GM23338 (cell line): ENCODE measurements at regions not wholly inside any gene's neighbourhood (a gene's known extent, or its start where the extent isn't known, plus 50 kb on each side); places are given as distances from the start of the nearest gene placed in this dataset.

ENCODE experiments used
- ATAC-seq: fragments of 200-7000 bp; cut with Tn5 transposase; 3 replicates; pipeline ENCODE4 v1.9.1; 2020
- DNase-seq: peaks from one replicate; pipeline ENCODE4 v3.0.0-alpha.2; 2015; ENCODE audit warnings: low spot score
- H2AFZ ChIP-seq: fragments of 200-600 bp; sonication (generic); 2 replicates; pipeline ENCODE4 v1.8.0; 2016; ENCODE audit warnings: antibody characterized with exemption, mild to moderate bottlenecking, moderate library complexity
- H3F3A ChIP-seq: fragments of 200-600 bp; sonication (generic); replicated peaks from 2 replicates; pipeline ENCODE4 v1.8.0; 2017; ENCODE audit warnings: antibody characterized with exemption, mixed run types, low read depth
- H3K27ac ChIP-seq: fragments of 200-600 bp; sonication (generic); 2 replicates; pipeline ENCODE4 v1.6.1; 2016; ENCODE audit warnings: low read depth
- H3K27me3 ChIP-seq: fragments of 200-600 bp; sonication (generic); 2 replicates; pipeline ENCODE4 v1.8.0; 2016; ENCODE audit warnings: mild to moderate bottlenecking, mixed run types, moderate library complexity; ENCODE audit not compliant: insufficient read depth
- H3K36me3 ChIP-seq: fragments of 200-600 bp; sonication (generic); 2 replicates; pipeline ENCODE4 v1.8.0; 2016; ENCODE audit warnings: mild to moderate bottlenecking; ENCODE audit not compliant: insufficient read depth
- H3K4me1 ChIP-seq: fragments of 200-600 bp; sonication (generic); 2 replicates; pipeline ENCODE4 v1.8.0; 2016; ENCODE audit warnings: mild to moderate bottlenecking, moderate library complexity; ENCODE audit not compliant: insufficient read depth
- H3K4me2 ChIP-seq: fragments of 200-600 bp; sonication (generic); 2 replicates; pipeline ENCODE4 v1.7.1; 2017; ENCODE audit warnings: mixed run types
- H3K4me3 ChIP-seq: fragments of 200-600 bp; sonication (generic); 2 replicates; pipeline ENCODE4 v1.6.1; 2016; ENCODE audit warnings: mixed run types
- H3K79me2 ChIP-seq: fragments of 200-600 bp; sonication (generic); replicated peaks from 2 replicates; pipeline ENCODE4 v1.8.0; 2017; ENCODE audit warnings: mild to moderate bottlenecking; ENCODE audit not compliant: insufficient read depth
- H3K9me2 ChIP-seq: fragments of 200-600 bp; sonication (generic); 2 replicates; pipeline ENCODE4 v1.8.0; 2017; ENCODE audit not compliant: insufficient read depth
- H4K20me1 ChIP-seq: fragments of 200-600 bp; sonication (generic); replicated peaks from 2 replicates; pipeline ENCODE4 v1.8.0; 2017; ENCODE audit warnings: mild to moderate bottlenecking; ENCODE audit not compliant: insufficient read depth
- H3K27ac Mint-ChIP-seq: 2 replicates; pipeline ENCODE4 v1.8.0; 2020; ENCODE audit warnings: inconsistent platforms, mild to moderate bottlenecking, moderate library complexity, mixed read lengths
- H3K27me3 Mint-ChIP-seq: 3 replicates; pipeline ENCODE4 v1.8.0; 2022; ENCODE audit warnings: low read depth, mild to moderate bottlenecking, moderate library complexity, mixed read lengths, inconsistent platforms; ENCODE audit not compliant: insufficient read depth, poor library complexity
- H3K36me3 Mint-ChIP-seq: 3 replicates; pipeline ENCODE4 v1.8.0; 2021; ENCODE audit warnings: low read depth, mild to moderate bottlenecking, inconsistent platforms, moderate library complexity, mixed read lengths
- H3K4me1 Mint-ChIP-seq: 3 replicates; pipeline ENCODE4 v1.8.0; 2020; ENCODE audit warnings: mild to moderate bottlenecking, inconsistent platforms, mixed read lengths
- H3K4me3 Mint-ChIP-seq: 3 replicates; pipeline ENCODE4 v1.8.0; 2021; ENCODE audit warnings: moderate library complexity, mild to moderate bottlenecking, inconsistent platforms, mixed read lengths
- H3K9me3 Mint-ChIP-seq: 3 replicates; pipeline ENCODE4 v1.8.0; 2020; ENCODE audit warnings: moderate library complexity, mild to moderate bottlenecking, inconsistent platforms, mixed read lengths
- CREB1 ChIP-seq: fragments of 250-450 bp; sonication (Bioruptor Pico); IDR thresholded peaks from 2 replicates; pipeline ENCODE4 v1.5.0; 2020; ENCODE audit warnings: low read depth, mild to moderate bottlenecking, moderate library complexity
- NANOG ChIP-seq: IDR thresholded peaks from 2 replicates; pipeline ENCODE4 v1.6.1; 2016; ENCODE audit warnings: antibody characterized with exemption, borderline replicate concordance
- POLR2AphosphoS5 ChIP-seq: IDR thresholded peaks from 2 replicates; pipeline ENCODE4 v1.6.1; 2016; ENCODE audit warnings: antibody characterized with exemption, low read depth
- STAT1 ChIP-seq: IDR thresholded peaks from one replicate; pipeline ENCODE4 v1.6.1; 2016; ENCODE audit warnings: antibody characterized with exemption; ENCODE audit not compliant: unreplicated experiment
- ZNF114 ChIP-seq: fragments of 250-450 bp; sonication (Bioruptor Pico); IDR thresholded peaks from 2 replicates; pipeline ENCODE4 v1.5.0; 2020; ENCODE audit warnings: mild to moderate bottlenecking, moderate library complexity
- TF ChIP-seq, protein P1 (sequence below): fragments of 250-450 bp; sonication (Bioruptor Pico); IDR thresholded peaks from 2 replicates; pipeline ENCODE4 v1.5.0; 2020; ENCODE audit warnings: mild to moderate bottlenecking, moderate library complexity
- TF ChIP-seq, protein P2 (sequence below): IDR thresholded peaks from 2 replicates; pipeline ENCODE4 v1.6.1; 2016; ENCODE audit warnings: antibody characterized with exemption

DNA sequence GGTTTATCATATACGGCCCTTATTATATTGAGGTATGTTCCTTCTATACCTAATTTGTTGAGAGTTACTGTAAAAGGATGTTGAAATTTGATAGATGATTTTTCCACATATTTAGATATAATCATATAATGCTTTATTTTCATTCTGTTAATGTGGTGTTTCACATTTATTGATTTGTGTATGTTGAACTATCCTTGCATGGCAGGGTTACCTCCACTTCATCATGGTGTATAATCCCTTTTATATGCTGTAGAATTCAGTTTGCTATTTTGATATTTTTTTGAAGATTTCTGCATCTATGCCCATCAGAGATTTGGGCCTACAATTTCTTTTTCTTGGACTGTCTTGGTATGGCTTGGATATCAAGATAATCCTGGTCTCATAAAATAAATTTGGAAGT lies 355.5 kb downstream of the EDEM1 start (continued):
- TF ChIP-seq, protein P1, sequence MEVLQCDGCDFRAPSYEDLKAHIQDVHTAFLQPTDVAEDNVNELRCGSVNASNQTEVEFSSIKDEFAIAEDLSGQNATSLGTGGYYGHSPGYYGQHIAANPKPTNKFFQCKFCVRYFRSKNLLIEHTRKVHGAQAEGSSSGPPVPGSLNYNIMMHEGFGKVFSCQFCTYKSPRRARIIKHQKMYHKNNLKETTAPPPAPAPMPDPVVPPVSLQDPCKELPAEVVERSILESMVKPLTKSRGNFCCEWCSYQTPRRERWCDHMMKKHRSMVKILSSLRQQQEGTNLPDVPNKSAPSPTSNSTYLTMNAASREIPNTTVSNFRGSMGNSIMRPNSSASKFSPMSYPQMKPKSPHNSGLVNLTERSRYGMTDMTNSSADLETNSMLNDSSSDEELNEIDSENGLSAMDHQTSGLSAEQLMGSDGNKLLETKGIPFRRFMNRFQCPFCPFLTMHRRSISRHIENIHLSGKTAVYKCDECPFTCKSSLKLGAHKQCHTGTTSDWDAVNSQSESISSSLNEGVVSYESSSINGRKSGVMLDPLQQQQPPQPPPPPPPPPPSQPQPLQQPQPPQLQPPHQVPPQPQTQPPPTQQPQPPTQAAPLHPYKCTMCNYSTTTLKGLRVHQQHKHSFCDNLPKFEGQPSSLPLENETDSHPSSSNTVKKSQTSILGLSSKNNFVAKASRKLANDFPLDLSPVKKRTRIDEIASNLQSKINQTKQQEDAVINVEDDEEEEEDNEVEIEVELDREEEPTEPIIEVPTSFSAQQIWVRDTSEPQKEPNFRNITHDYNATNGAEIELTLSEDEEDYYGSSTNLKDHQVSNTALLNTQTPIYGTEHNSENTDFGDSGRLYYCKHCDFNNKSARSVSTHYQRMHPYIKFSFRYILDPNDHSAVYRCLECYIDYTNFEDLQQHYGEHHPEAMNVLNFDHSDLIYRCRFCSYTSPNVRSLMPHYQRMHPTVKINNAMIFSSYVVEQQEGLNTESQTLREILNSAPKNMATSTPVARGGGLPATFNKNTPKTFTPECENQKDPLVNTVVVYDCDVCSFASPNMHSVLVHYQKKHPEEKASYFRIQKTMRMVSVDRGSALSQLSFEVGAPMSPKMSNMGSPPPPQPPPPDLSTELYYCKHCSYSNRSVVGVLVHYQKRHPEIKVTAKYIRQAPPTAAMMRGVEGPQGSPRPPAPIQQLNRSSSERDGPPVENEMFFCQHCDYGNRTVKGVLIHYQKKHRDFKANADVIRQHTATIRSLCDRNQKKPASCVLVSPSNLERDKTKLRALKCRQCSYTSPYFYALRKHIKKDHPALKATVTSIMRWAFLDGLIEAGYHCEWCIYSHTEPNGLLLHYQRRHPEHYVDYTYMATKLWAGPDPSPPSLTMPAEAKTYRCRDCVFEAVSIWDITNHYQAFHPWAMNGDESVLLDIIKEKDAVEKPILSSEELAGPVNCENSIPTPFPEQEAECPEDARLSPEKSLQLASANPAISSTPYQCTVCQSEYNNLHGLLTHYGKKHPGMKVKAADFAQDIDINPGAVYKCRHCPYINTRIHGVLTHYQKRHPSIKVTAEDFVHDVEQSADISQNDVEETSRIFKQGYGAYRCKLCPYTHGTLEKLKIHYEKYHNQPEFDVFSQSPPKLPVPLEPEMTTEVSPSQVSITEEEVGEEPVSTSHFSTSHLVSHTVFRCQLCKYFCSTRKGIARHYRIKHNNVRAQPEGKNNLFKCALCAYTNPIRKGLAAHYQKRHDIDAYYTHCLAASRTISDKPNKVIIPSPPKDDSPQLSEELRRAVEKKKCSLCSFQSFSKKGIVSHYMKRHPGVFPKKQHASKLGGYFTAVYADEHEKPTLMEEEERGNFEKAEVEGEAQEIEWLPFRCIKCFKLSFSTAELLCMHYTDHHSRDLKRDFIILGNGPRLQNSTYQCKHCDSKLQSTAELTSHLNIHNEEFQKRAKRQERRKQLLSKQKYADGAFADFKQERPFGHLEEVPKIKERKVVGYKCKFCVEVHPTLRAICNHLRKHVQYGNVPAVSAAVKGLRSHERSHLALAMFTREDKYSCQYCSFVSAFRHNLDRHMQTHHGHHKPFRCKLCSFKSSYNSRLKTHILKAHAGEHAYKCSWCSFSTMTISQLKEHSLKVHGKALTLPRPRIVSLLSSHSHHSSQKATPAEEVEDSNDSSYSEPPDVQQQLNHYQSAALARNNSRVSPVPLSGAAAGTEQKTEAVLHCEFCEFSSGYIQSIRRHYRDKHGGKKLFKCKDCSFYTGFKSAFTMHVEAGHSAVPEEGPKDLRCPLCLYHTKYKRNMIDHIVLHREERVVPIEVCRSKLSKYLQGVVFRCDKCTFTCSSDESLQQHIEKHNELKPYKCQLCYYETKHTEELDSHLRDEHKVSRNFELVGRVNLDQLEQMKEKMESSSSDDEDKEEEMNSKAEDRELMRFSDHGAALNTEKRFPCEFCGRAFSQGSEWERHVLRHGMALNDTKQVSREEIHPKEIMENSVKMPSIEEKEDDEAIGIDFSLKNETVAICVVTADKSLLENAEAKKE (CRISPR knock-in tag) = no peak
- TF ChIP-seq POLR2AphosphoS5 = no peak
- TF ChIP-seq ZNF114 (CRISPR knock-in tag) = no peak
- TF ChIP-seq, protein P2, sequence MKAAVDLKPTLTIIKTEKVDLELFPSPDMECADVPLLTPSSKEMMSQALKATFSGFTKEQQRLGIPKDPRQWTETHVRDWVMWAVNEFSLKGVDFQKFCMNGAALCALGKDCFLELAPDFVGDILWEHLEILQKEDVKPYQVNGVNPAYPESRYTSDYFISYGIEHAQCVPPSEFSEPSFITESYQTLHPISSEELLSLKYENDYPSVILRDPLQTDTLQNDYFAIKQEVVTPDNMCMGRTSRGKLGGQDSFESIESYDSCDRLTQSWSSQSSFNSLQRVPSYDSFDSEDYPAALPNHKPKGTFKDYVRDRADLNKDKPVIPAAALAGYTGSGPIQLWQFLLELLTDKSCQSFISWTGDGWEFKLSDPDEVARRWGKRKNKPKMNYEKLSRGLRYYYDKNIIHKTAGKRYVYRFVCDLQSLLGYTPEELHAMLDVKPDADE = no peak
- no peak for TF ChIP-seq NANOG

DNA sequence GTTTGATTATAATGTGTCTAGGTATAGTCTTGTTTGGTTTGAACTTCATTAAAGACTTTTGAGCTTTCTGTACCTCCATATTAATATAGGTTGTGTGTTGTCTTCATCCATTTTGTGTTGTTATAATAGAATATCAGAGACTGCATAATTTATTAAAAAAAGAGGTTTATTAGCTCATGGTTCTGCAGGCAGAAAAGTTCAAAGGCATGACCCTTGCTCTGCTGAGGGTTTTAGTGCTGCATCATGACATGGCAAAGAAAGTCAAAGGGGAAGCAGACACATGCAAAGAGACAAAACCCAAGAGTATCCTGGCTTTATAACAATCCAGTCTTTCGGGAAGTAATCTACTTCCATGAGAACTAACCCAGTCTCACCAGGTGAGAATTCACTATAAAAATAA lies 358.2 kb downstream of the EDEM1 start:
- ATAC-seq = no peak
- Histone ChIP-seq H4K20me1 (no peaks in the 10 kb centered on the region), H3F3A (peaks cover 3% of the 10 kb centered on the region), H3K4me3 (no peak overlapping the region), H3K27ac (no peak overlapping the region), H2AFZ (no peak overlapping the region), H3K79me2 (no peaks in the 10 kb centered on the region), H3K36me3 (peaks cover 15% of the 10 kb centered on the region), H3K9me2 (no peaks in the 10 kb centered on the region), H3K27me3 (no peaks in the 10 kb centered on the region), H3K4me1 (no peaks in the 10 kb centered on the region), H3K4me2 (no peak overlapping the region)
- Mint-ChIP-seq H3K27ac (no peak overlapping the region), H3K4me1 (no peaks in the 10 kb centered on the region), H3K9me3 (peaks cover 90% of the 10 kb centered on the region), H3K27me3 (peaks cover 3% of the 10 kb centered on the region), H3K36me3 (peaks cover 16% of the 10 kb centered on the region), H3K4me3 (no peak overlapping the region)
- no peak for DNase-seq
- TF ChIP-seq, protein P1 (CRISPR knock-in tag) = no peak
- TF ChIP-seq CREB1 (no peak), POLR2AphosphoS5 (no peak), ZNF114 (CRISPR knock-in tag) (no peak), STAT1 (no peak)
